ENCODE measurements at regions not wholly inside any gene's neighbourhood (a gene's known extent, or its start where the extent isn't known, plus 50 kb on each side); places are given as distances from the start of the nearest gene placed in this dataset.
A peak's percentile ranks its signal among the peaks of the same experiment; 100 is the strongest.

- DNase-seq: no peak
Measured at GRCh38 chr1:198472997-198473396, 67.5 kb downstream of the ATP6V1G3 start.

- DNase-seq: no peak
Measured at GRCh38 chr1:198472119-198472518, 68.4 kb downstream of the ATP6V1G3 start.

- DNase-seq: no peak
Measured at GRCh38 chr1:198467907-198468306, 72.6 kb downstream of the ATP6V1G3 start.

- DNase-seq: no peak
Measured at GRCh38 chr1:198467342-198467741, 73.1 kb downstream of the ATP6V1G3 start.

GRCh38 chr1:198465201-198466144, 75.0 kb downstream of the ATP6V1G3 start:
- DNase-seq: peak; percentile 54

GRCh38 chr1:198463709-198464108, 76.8 kb downstream of the ATP6V1G3 start:
- no peak for DNase-seq

- no peak for DNase-seq
Measured at GRCh38 chr1:198462365-198463019, 78.0 kb downstream of the ATP6V1G3 start.

GRCh38 chr1:198455966-198456365, 84.5 kb downstream of the ATP6V1G3 start:
- DNase-seq: no peak

- DNase-seq: no peak
Measured at GRCh38 chr1:198449727-198450433, 90.6 kb downstream of the ATP6V1G3 start.

- DNase-seq: no peak
Measured at GRCh38 chr1:198449261-198449660, 91.2 kb downstream of the ATP6V1G3 start.

GRCh38 chr1:198447468-198447867, 93.0 kb downstream of the ATP6V1G3 start:
- DNase-seq: no peak

- no peak for DNase-seq
Measured at GRCh38 chr1:198445872-198446271, 94.6 kb downstream of the ATP6V1G3 start.

- no peak for DNase-seq
Measured at GRCh38 chr1:198444792-198445191, 95.7 kb downstream of the ATP6V1G3 start.

GRCh38 chr1:198443365-198444233, 96.9 kb downstream of the ATP6V1G3 start:
- DNase-seq: no peak

GRCh38 chr1:198440842-198441241, 99.6 kb downstream of the ATP6V1G3 start:
- no peak for DNase-seq

GRCh38 chr1:198437332-198437731, 103.1 kb downstream of the ATP6V1G3 start:
- no peak for DNase-seq

- no peak for DNase-seq
Measured at GRCh38 chr1:198436276-198436675, 104.2 kb downstream of the ATP6V1G3 start.

- no peak for DNase-seq
Measured at GRCh38 chr1:198435056-198435455, 105.4 kb downstream of the ATP6V1G3 start.

GRCh38 chr1:198424441-198424840, 116.0 kb downstream of the ATP6V1G3 start:
- DNase-seq: no peak

- DNase-seq: peak; percentile 70
Measured at GRCh38 chr1:198423673-198424072, 116.8 kb downstream of the ATP6V1G3 start.

GRCh38 chr1:198417039-198417438, 123.4 kb downstream of the ATP6V1G3 start:
- no peak for DNase-seq

- DNase-seq: no peak
Measured at GRCh38 chr1:198416296-198416695, 124.2 kb downstream of the ATP6V1G3 start.
